Fibroblast of mammary gland (primary cell): ENCODE measurements at regions not wholly inside any gene's neighbourhood (a gene's known extent, or its start where the extent isn't known, plus 50 kb on each side); places are given as distances from the start of the nearest gene placed in this dataset.

ENCODE experiments used
- DNase-seq: peaks from one replicate; pipeline ENCODE4 v3.0.0-alpha.2; 2010; ENCODE audit warnings: low read depth
- H3K4me3 ChIP-seq: 2 replicates; pipeline ENCODE4 v1.5.1; 2011; ENCODE audit warnings: low read depth, mild to moderate bottlenecking, low read length, moderate library complexity; ENCODE audit not compliant: control insufficient read depth
- TF ChIP-seq, protein P1 (sequence below): conservative IDR thresholded peaks from 2 replicates; pipeline ENCODE4 v1.5.1; 2011; ENCODE audit warnings: low read depth, low read length, inconsistent platforms; ENCODE audit not compliant: control insufficient read depth, insufficient read depth

DNA sequence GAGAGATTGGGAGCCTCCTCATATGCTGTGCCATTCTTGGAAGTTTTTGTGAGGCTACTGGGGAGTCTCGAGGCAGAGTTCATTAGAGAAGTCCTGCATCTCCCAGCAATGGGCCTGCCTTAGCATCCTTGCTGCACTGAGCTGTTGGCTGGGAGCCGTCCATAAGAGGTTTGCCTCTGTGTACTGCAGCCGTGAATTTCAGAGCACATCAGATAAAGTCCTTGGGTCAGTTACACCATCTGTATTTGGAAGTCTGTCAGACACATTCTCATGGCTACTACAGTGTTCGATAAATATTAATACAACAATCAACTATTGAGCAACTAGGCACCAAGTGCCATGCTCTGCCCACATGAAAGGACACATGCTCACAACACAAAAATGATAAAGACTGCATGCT lies 100.5 kb upstream of the SEC61G start:
- TF ChIP-seq, protein P1, sequence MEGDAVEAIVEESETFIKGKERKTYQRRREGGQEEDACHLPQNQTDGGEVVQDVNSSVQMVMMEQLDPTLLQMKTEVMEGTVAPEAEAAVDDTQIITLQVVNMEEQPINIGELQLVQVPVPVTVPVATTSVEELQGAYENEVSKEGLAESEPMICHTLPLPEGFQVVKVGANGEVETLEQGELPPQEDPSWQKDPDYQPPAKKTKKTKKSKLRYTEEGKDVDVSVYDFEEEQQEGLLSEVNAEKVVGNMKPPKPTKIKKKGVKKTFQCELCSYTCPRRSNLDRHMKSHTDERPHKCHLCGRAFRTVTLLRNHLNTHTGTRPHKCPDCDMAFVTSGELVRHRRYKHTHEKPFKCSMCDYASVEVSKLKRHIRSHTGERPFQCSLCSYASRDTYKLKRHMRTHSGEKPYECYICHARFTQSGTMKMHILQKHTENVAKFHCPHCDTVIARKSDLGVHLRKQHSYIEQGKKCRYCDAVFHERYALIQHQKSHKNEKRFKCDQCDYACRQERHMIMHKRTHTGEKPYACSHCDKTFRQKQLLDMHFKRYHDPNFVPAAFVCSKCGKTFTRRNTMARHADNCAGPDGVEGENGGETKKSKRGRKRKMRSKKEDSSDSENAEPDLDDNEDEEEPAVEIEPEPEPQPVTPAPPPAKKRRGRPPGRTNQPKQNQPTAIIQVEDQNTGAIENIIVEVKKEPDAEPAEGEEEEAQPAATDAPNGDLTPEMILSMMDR, result no peak
- DNase-seq, result no peak
- no peak overlapping the region for H3K4me3 ChIP-seq

DNA sequence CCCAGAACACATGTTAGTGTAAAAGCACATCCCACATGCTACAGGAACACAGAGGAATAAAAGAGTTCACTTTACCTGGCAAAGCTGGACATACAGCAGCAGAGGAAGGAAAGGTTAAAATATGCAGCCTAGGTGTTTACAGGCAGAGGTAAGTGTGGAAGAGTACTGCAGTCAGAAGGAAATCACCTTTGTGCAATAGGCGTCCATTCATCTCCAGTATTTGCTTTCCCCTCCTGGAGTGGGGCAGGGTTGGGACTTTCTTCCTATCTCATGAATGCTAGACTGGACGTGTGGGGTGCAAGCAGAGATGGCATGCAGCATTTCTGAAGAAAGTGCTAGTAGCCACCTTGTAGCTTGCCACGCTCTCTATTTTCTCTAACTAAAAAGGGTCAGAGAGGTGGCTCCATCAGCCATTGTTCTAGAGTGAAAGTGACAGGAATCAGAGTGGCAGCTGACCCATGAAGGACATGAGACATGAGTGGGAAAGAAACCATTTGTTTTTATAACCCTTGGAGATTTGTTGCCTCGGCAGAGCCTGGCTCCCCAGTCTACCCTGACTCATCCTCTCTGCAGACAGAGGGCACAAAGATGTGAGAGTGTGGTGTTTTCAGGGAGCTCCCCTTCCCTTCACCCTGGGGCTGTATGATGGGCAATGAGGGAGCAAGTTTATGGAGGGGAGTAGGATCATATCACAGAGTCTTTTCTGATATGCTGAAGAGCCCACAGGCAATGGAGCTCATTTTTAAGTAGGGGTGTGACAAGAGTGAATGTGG lies 101.2 kb upstream of the SEC61G start:
- DNase-seq, result no peak
- TF ChIP-seq, protein P1, result no peak
- no peak overlapping the region for H3K4me3 ChIP-seq

- DNase-seq, result no peak
- no peak overlapping the region for H3K4me3 ChIP-seq
- TF ChIP-seq, protein P1, result no peak
These were observed 101.8 kb upstream of the SEC61G start for GRCh38 chr7:54860843-54861242.

DNA sequence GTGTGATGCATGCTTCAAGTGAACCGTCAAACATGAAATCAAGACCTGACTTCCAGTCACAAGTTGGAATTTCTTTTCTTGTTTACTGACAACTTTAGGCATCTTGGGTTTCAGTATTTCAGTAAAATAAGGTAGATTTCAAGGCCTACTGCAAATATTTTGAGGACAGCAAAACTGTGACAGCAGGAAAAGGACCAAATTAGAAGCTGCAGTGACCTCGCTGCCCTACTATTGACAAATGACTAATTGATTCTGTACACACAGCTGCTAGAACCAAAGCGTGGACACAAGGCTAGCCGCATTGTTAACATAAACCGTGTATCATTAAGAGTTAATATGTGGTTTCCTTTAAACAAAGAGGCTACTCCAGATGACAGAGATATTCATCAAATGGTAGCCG lies 105.7 kb upstream of the SEC61G start:
- H3K4me3 ChIP-seq, result no peak overlapping the region
- TF ChIP-seq, protein P1, result no peak
- no peak for DNase-seq

DNA sequence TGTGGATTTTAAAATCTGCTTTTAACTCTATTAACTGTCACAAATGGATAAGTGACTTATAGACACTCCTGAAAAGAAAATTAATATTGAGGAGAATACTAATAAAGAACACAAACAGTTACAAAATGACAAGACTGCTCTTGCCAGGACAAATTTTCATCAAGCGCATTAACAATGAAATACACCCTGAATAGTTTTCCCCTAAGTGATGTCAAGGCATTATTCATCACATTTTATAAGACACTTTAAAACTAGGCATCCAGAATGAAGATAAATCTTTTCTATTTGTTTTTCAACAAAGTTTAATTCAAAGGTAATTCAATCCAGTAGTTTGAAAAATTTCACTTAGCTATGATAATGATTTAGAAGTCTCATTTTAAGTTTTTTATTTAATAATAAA lies 110.5 kb upstream of the SEC61G start:
- no peak overlapping the region for H3K4me3 ChIP-seq
- TF ChIP-seq, protein P1, result no peak
- DNase-seq, result no peak

GRCh38 chr7:54874804-54875203 lies 115.8 kb upstream of the SEC61G start:
- TF ChIP-seq, protein P1, result no peak
- no peak overlapping the region for H3K4me3 ChIP-seq
- DNase-seq, result no peak

DNA sequence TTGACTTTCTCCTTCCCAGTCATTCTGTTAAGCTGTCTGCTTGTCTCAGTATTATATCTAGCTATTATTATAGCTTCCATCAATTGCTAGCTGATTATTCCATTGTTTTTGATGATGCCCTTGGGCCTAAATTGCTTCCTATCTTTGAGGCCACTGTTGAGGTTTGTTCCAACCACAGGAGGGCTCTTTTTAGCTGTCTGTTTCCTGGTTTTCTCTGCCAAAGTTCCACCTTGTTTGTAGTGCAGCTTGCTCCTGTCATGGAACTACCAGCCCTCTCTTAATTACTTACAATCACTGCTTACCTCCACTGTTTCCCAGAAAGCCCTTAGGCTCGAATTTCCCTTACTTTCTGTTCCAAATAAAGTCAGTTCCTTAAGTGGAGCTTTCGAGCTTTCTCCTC lies 118.7 kb upstream of the SEC61G start:
- TF ChIP-seq, protein P1, result peak; percentile 13
- DNase-seq, result no peak
- no peak overlapping the region for H3K4me3 ChIP-seq
